Muscle layer of colon (tissue), 2 donors: ENCODE measurements at regions not wholly inside any gene's neighbourhood (a gene's known extent, or its start where the extent isn't known, plus 50 kb on each side); places are given as distances from the start of the nearest gene placed in this dataset.

Source experiments
- H3K27ac ChIP-seq: one replicate; pipeline ENCODE4 v1.7.0; 2013; ENCODE audit warnings: low read depth, mild to moderate bottlenecking, low read length, moderate library complexity
- H3K27me3 ChIP-seq, 2 donors: one replicate each; pipeline ENCODE4 v1.7.0; 2013; ENCODE audit warnings: low read length in 2 of 2, mild to moderate bottlenecking in 2 of 2; ENCODE audit not compliant: insufficient read depth in 2 of 2, control insufficient read depth in 1 of 2
- H3K36me3 ChIP-seq: one replicate; pipeline ENCODE4 v1.7.0; 2013; ENCODE audit warnings: mild to moderate bottlenecking, low read length; ENCODE audit not compliant: insufficient read depth
- H3K4me1 ChIP-seq: one replicate; pipeline ENCODE4 v1.7.0; 2013; ENCODE audit warnings: mild to moderate bottlenecking, low read length; ENCODE audit not compliant: insufficient read depth
- H3K4me3 ChIP-seq, 2 donors: one replicate each; pipeline ENCODE4 v1.7.0; 2013; ENCODE audit warnings: low read length in 2 of 2, low read depth in 1 of 2, mild to moderate bottlenecking in 1 of 2, moderate library complexity in 1 of 2
- H3K9ac ChIP-seq: one replicate; pipeline ENCODE4 v1.7.0; 2013; ENCODE audit warnings: low read length
- H3K9me3 ChIP-seq: one replicate; pipeline ENCODE4 v1.7.0; 2013; ENCODE audit warnings: mild to moderate bottlenecking, low read length
- donor health status: abdominal sarcoma.
- donor health status: Adenocarcinoma of cecum.

- no peaks in the 10 kb centered on the region for H3K27me3 ChIP-seq
- H3K9me3 ChIP-seq: no peaks in the 10 kb centered on the region
- H3K36me3 ChIP-seq: no peaks in the 10 kb centered on the region
- no peak overlapping the region for H3K9ac ChIP-seq
- H3K4me3 ChIP-seq: no peak overlapping the region
- no peak overlapping the region for H3K27ac ChIP-seq
- no peaks in the 10 kb centered on the region for H3K4me1 ChIP-seq
Observed at GRCh38 chr21:20083336-20083735, 914.9 kb upstream of the NCAM2 start.

- Histone ChIP-seq H3K9me3 (no peaks in the 10 kb centered on the region), H3K9ac (no peak overlapping the region), H3K4me1 (no peaks in the 10 kb centered on the region), H3K27me3 (no peaks in the 10 kb centered on the region), H3K4me3 (no peak overlapping the region), H3K36me3 (no peaks in the 10 kb centered on the region), H3K27ac (no peak overlapping the region)
Observed at GRCh38 chr21:20083925-20084324, 914.3 kb upstream of the NCAM2 start.

- H3K36me3 ChIP-seq: no peaks in the 10 kb centered on the region
- no peaks in the 10 kb centered on the region for H3K4me1 ChIP-seq
- no peak overlapping the region for H3K9ac ChIP-seq
- no peak overlapping the region for H3K27ac ChIP-seq
- H3K4me3 ChIP-seq: no peak overlapping the region
- H3K9me3 ChIP-seq: no peaks in the 10 kb centered on the region
- H3K27me3 ChIP-seq: no peaks in the 10 kb centered on the region
Observed at GRCh38 chr21:20086508-20086907, 911.7 kb upstream of the NCAM2 start.

- H3K27ac ChIP-seq: no peak overlapping the region
- H3K36me3 ChIP-seq: no peaks in the 10 kb centered on the region
- H3K9ac ChIP-seq: no peak overlapping the region
- H3K9me3 ChIP-seq: no peaks in the 10 kb centered on the region
- H3K4me1 ChIP-seq: peaks cover 6% of the 10 kb centered on the region
- no peak overlapping the region for H3K4me3 ChIP-seq
- H3K27me3 ChIP-seq: no peaks in the 10 kb centered on the region
Observed at GRCh38 chr21:20106368-20106767, 891.8 kb upstream of the NCAM2 start.

GRCh38 chr21:20108016-20108415, 890.2 kb upstream of the NCAM2 start:
- no peaks in the 10 kb centered on the region for H3K27me3 ChIP-seq
- no peak overlapping the region for H3K9ac ChIP-seq
- H3K27ac ChIP-seq: no peak overlapping the region
- no peak overlapping the region for H3K4me3 ChIP-seq
- no peaks in the 10 kb centered on the region for H3K36me3 ChIP-seq
- H3K4me1 ChIP-seq: peaks cover 6% of the 10 kb centered on the region
- H3K9me3 ChIP-seq: no peaks in the 10 kb centered on the region

GRCh38 chr21:20108976-20109540, 889.2 kb upstream of the NCAM2 start:
- H3K4me3 ChIP-seq: no peak overlapping the region
- no peak overlapping the region for H3K27ac ChIP-seq
- no peak overlapping the region for H3K9ac ChIP-seq
- H3K36me3 ChIP-seq: no peaks in the 10 kb centered on the region
- H3K4me1 ChIP-seq: peaks cover 6% of the 10 kb centered on the region
- H3K9me3 ChIP-seq: no peaks in the 10 kb centered on the region
- H3K27me3 ChIP-seq: no peaks in the 10 kb centered on the region

GRCh38 chr21:20110368-20110767, 887.8 kb upstream of the NCAM2 start:
- H3K4me1 ChIP-seq: peaks cover 6% of the 10 kb centered on the region
- H3K27ac ChIP-seq: no peak overlapping the region
- no peaks in the 10 kb centered on the region for H3K9me3 ChIP-seq
- H3K9ac ChIP-seq: no peak overlapping the region
- no peak overlapping the region for H3K4me3 ChIP-seq
- H3K36me3 ChIP-seq: no peaks in the 10 kb centered on the region
- H3K27me3 ChIP-seq: no peaks in the 10 kb centered on the region

GRCh38 chr21:20151741-20152140, 846.5 kb upstream of the NCAM2 start:
- Histone ChIP-seq H3K36me3 (no peaks in the 10 kb centered on the region), H3K9me3 (no peaks in the 10 kb centered on the region)

GRCh38 chr21:20163167-20163566, 835.0 kb upstream of the NCAM2 start:
- Histone ChIP-seq H3K36me3 (no peaks in the 10 kb centered on the region), H3K27me3 (no peaks in the 10 kb centered on the region), H3K4me3 (no peak overlapping the region), H3K9ac (no peak overlapping the region), H3K4me1 (no peaks in the 10 kb centered on the region), H3K27ac (no peak overlapping the region), H3K9me3 (no peaks in the 10 kb centered on the region)

More at GRCh38 chr21:20151741-20152140, 846.5 kb upstream of the NCAM2 start:
- H3K27ac ChIP-seq: no peak overlapping the region
- H3K4me3 ChIP-seq: no peak overlapping the region
- no peaks in the 10 kb centered on the region for H3K4me1 ChIP-seq
- H3K9ac ChIP-seq: no peak overlapping the region
- H3K27me3 ChIP-seq: no peaks in the 10 kb centered on the region

GRCh38 chr21:20167059-20167458, 831.1 kb upstream of the NCAM2 start:
- H3K4me3 ChIP-seq: no peak overlapping the region
- no peaks in the 10 kb centered on the region for H3K4me1 ChIP-seq
- H3K9ac ChIP-seq: no peak overlapping the region
- H3K36me3 ChIP-seq: no peaks in the 10 kb centered on the region
- H3K27me3 ChIP-seq: no peaks in the 10 kb centered on the region
- no peak overlapping the region for H3K27ac ChIP-seq
- H3K9me3 ChIP-seq: no peaks in the 10 kb centered on the region

GRCh38 chr21:20169812-20170576, 828.2 kb upstream of the NCAM2 start:
- Histone ChIP-seq H3K4me1 (no peaks in the 10 kb centered on the region), H3K27ac (no peak overlapping the region), H3K9ac (no peak overlapping the region), H3K36me3 (no peaks in the 10 kb centered on the region), H3K4me3 (no peak overlapping the region), H3K9me3 (no peaks in the 10 kb centered on the region), H3K27me3 (no peaks in the 10 kb centered on the region)

GRCh38 chr21:20186186-20186585, 812.0 kb upstream of the NCAM2 start:
- Histone ChIP-seq H3K9ac (no peak overlapping the region), H3K27me3 (no peaks in the 10 kb centered on the region), H3K27ac (no peak overlapping the region), H3K9me3 (no peaks in the 10 kb centered on the region), H3K4me3 (no peak overlapping the region), H3K36me3 (no peaks in the 10 kb centered on the region), H3K4me1 (no peaks in the 10 kb centered on the region)
